ENCODE measurements at regions not wholly inside any gene's neighbourhood (a gene's known extent, or its start where the extent isn't known, plus 50 kb on each side); places are given as distances from the start of the nearest gene placed in this dataset.
"Not testable (repeated sequence)": the region's sequence is repeated elsewhere in the genome, so short reads cannot be mapped to it uniquely, and the experiment has no call there.

- no peak for DNase-seq
Measured at GRCh38 chr5:90051756-90052155, 357.8 kb downstream of the CETN3 start.

- no peak for DNase-seq
Measured at GRCh38 chr5:90050103-90050502, 359.5 kb downstream of the CETN3 start.

- DNase-seq: no peak
Measured at GRCh38 chr5:90047113-90047512, 362.4 kb downstream of the CETN3 start.

GRCh38 chr5:90040082-90040481 lies 369.5 kb downstream of the CETN3 start:
- not testable (repeated sequence) for DNase-seq

- no peak for DNase-seq
Measured at GRCh38 chr5:90037646-90038045, 371.9 kb downstream of the CETN3 start.

GRCh38 chr5:90022711-90023053 lies 386.9 kb downstream of the CETN3 start:
- no peak for DNase-seq

DNA sequence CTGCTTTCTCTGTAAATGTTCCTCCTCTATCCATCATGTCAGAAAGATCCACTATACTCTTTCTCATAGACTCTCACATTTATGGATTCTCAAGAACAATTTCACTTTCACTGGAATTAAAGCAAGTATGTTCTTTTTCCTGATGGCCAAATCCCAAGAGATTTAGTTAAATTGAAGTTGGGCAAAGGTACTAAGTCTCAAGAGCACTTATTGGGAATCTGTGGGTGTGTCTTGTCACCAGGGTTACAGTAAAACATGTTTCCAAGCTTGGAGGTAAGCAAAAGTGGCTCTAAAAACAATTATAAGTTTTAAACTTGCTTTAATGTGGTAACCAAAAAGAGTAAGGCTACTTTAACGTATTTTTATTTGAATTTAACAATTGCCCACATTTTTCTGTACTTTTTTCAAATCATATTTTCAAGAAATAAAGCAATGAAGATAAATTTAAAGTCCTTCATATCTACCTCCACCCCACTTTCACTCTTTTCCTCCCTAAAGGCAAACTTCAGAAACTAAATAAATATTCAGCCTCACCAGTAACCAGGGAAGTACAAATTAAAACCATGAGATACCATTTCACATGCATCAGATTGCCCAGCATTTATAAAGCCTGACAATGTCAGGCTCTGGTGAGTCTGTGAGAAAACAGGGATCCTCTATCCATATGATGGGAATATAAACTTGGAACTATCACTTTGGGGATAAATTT lies 387.4 kb downstream of the CETN3 start:
- no peak for DNase-seq

GRCh38 chr5:90020575-90021538 lies 388.7 kb downstream of the CETN3 start:
- no peak for DNase-seq

DNA sequence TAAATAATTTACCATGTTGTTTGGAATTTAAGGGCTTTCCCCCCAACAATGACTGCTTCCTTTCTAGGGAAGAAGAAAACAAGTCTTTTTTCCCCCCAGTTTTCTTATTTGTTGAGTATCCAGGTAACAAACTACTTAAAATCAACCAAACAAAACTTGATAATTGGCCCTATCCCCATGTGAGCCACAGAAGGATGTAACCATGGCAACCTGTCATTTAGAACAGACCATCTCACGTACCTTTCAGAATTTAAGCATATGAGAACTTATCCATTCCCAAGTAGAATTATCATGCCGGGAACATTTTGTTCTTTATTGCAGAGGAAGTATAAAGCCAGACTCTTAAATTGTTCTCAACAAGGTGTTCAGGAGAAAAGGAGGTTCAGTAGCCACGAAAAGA lies 392.3 kb downstream of the CETN3 start:
- DNase-seq: no peak

- no peak for DNase-seq
Measured at GRCh38 chr5:90015584-90016018, 394.0 kb downstream of the CETN3 start.

GRCh38 chr5:90014420-90014819 lies 395.1 kb downstream of the CETN3 start:
- DNase-seq: no peak

- no peak for DNase-seq
Measured at GRCh38 chr5:90000351-90000750, 409.2 kb downstream of the CETN3 start.

- no peak for DNase-seq
Measured at GRCh38 chr5:89998519-89999305, 410.8 kb downstream of the CETN3 start.

DNA sequence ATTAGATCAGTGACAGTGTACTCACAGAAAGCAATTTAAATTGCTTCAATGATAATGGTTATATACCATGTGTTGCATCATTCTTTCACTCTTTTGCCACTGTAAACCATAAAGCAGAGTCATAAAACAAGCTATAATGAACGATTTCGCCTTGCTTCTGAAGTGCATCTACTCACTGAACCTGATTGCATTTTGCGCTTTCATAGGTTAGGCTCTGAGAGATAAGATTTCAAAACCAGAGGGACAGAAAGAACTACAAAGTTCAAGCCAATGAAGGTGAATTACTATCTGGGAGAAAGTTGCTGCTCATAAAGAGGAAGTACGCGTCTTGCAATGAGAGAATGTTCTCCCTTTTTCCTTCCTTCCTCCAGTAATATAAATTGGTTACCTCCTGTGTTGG lies 412.7 kb downstream of the CETN3 start:
- no peak for DNase-seq

GRCh38 chr5:89996335-89996734 lies 413.2 kb downstream of the CETN3 start:
- DNase-seq: no peak

DNA sequence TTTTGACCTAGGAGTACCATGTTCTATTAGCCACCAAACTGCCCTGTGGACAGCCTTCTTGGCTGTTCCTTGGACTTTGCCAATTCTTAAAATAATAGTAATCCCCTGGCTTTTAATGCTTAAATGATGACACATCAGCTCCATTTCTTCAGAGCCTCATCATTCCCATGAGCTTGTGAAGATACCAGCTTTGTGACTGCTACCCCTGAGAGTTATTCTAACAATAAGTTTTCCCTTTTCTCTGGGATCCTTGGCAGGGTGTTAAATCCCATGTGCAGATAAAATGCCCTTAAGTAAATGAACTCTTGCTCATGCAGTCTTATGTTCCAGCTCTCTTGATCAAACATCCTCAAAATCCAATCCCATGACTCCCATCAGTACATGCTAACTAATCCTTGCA lies 415.3 kb downstream of the CETN3 start:
- no peak for DNase-seq

DNA sequence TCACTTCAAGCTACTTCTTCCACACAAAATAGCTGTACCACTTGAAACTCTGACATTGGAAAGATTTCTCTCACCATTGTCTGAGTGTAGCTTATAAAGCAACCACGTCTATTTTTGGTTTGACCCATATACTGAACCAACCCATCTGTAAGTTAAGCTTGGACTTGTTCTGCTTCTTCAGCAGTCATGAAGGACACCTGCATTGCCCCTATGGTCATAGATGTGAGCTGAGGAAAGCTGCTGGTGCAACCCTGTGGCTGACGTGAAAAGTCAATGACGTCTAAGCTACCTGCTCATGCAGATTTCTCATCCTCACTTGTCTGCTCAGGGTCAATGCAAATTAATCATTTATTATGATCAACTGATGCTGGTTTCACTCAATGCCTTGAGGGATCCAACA lies 417.4 kb downstream of the CETN3 start:
- DNase-seq: no peak

DNA sequence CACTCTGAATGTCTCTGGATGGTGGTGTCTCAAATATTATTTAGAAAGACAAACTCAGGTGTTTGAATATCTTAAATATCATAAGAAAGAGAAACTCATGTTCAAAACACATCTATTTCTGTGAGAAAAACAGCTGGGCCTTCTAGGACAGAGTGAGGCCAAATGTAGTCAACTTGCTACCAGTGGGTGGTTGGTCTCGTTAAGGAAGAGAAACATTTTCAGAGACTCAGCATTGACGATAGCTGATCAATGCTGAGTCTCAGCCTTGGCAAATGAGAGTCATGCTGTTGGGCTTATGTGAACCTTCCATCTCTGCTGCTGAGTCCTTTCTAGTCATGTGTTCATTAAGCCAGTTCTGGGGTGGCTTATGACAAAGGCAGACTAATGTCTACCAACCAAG lies 418.0 kb downstream of the CETN3 start:
- no peak for DNase-seq

GRCh38 chr5:89989776-89990175 lies 419.8 kb downstream of the CETN3 start:
- DNase-seq: no peak

GRCh38 chr5:89988998-89989655 lies 420.4 kb downstream of the CETN3 start:
- no peak for DNase-seq

DNA sequence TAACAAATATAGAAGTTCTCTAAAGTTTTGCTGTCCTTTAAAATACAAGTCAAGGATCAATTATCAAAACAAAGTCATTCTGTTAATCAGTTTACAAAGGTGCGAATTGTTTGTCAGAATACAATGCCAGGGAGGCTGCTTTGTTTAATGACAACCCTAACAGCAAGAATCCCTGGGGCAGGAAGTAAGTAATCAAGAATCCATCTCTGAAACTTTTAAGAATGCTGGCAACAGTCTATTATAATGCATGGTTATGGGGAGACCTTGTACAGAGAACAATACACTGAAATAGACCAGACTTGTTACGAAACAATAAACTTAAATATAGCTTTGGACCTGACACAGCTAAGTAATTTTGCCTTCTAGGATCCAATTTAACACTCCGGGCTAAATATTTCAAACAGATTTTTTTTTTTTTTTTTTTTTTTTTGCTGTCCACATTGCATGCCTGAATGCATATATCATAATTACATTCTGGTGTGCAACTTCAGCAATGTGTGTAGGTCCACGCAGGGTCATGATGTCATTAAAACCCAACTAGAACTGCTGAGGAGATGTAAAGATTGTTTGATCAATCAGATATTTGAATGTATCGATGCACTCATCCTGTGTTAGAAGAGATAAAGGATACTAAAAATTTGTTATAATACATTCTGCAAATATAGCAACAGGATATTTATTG lies 421.3 kb downstream of the CETN3 start:
- DNase-seq: no peak

DNA sequence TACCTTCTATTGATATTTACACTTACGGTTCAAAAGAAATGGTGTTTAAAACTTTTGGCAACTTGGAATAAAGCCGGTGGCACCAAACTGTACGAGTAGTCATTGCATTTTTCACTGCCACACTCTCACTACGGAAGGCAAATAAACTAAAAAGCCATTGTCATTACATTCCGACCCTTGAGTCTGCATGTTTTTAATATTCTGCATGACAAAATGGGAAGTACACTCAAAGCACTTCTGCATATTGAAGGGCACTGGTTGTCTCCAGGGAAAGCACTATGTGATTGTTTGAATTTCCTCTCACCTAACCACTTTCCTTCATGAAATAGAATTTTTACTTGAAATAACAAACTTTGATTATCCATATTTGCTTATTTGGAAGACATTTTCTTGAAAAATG lies 426.3 kb downstream of the CETN3 start:
- no peak for DNase-seq
